IMR-90 (cell line): ENCODE measurements at regions not wholly inside any gene's neighbourhood (a gene's known extent, or its start where the extent isn't known, plus 50 kb on each side); places are given as distances from the start of the nearest gene placed in this dataset.
A peak's percentile ranks its signal among the peaks of the same experiment; 100 is the strongest.

Source experiments
- ATAC-seq: fragments of 200-7000 bp; cut with Tn5 transposase; 2 replicates; pipeline ENCODE4 v1.9.1; 2020; ENCODE audit warnings: low read depth, mild to moderate bottlenecking, moderate library complexity
- BruUV-seq: library from RNA; stranded (reverse); fragments of 400-500 nt; replicated peaks from 2 replicates; lab custom pipeline; 2021; lab: Mats Ljungman, UMichigan
- CTCF ChIA-PET: fragments of 300-600 bp; formaldehyde crosslinking; extraction: SDS; loops from one replicate; lab custom pipeline; 2021; ENCODE audit warnings: antibody characterized with exemption; lab: Yijun Ruan, JAX
- POLR2A ChIA-PET: fragments of 300-600 bp; sonication (Branson Sonifier 250); formaldehyde crosslinking; loops from one replicate; lab custom pipeline; 2022; ENCODE audit warnings: antibody characterized with exemption; ENCODE audit not compliant: unreplicated experiment; lab: Charles Lee
- DNase-seq: peaks from one replicate; pipeline ENCODE4 v3.0.0; 2013
- H2AFZ ChIP-seq: replicated peaks from 2 replicates; pipeline ENCODE3; 2013; ENCODE audit warnings: low read length, mild to moderate bottlenecking; ENCODE audit not compliant: poor library complexity
- H2AK5ac ChIP-seq: 2 replicates; pipeline ENCODE4 v1.6.1; 2013; ENCODE audit warnings: low read depth, low read length, inconsistent platforms
- H2AK9ac ChIP-seq: replicated peaks from 2 replicates; pipeline ENCODE3; 2013; ENCODE audit warnings: mild to moderate bottlenecking, low read depth, low read length, moderate library complexity; ENCODE audit not compliant: poor library complexity
- H2BK120ac ChIP-seq: 2 replicates; pipeline ENCODE4 v1.6.1; 2013; ENCODE audit warnings: low read depth, low read length, inconsistent platforms
- H2BK15ac ChIP-seq: 3 replicates; pipeline ENCODE4 v1.6.1; 2013; ENCODE audit warnings: low read depth, low read length, inconsistent platforms
- H2BK20ac ChIP-seq: 2 replicates; pipeline ENCODE4 v1.6.1; 2013; ENCODE audit warnings: low read depth, mild to moderate bottlenecking, inconsistent platforms, low read length, moderate library complexity
- H2BK5ac ChIP-seq: 2 replicates; pipeline ENCODE4 v1.6.1; 2013; ENCODE audit warnings: mild to moderate bottlenecking, low read depth, low read length, inconsistent platforms; ENCODE audit not compliant: poor library complexity, severe bottlenecking
- H3K14ac ChIP-seq: replicated peaks from 2 replicates; pipeline ENCODE4 v1.6.1; 2013; ENCODE audit warnings: low read depth, low read length, inconsistent platforms
- H3K18ac ChIP-seq: 2 replicates; pipeline ENCODE4 v1.6.1; 2013; ENCODE audit warnings: low read depth, low read length, control low read depth
- H3K23ac ChIP-seq: 2 replicates; pipeline ENCODE4 v1.6.1; 2013; ENCODE audit warnings: low read depth, low read length, inconsistent platforms
- H3K27ac ChIP-seq: 2 replicates; pipeline ENCODE4 v1.5.1; 2013; ENCODE audit warnings: mild to moderate bottlenecking, control low read depth, low read length; ENCODE audit not compliant: insufficient read depth
- H3K27me3 ChIP-seq: 2 replicates; pipeline ENCODE4 v1.6.1; 2013; ENCODE audit warnings: low read length; ENCODE audit not compliant: control insufficient read depth, insufficient read depth
- H3K36me3 ChIP-seq: 2 replicates; pipeline ENCODE4 v1.6.1; 2013; ENCODE audit warnings: low read length, mixed read lengths; ENCODE audit not compliant: control insufficient read depth, insufficient read depth
- H3K4ac ChIP-seq: 2 replicates; pipeline ENCODE4 v1.6.1; 2013; ENCODE audit warnings: low read depth, low read length, inconsistent platforms
- H3K4me1 ChIP-seq: 2 replicates; pipeline ENCODE4 v1.6.1; 2013; ENCODE audit warnings: low read length, mixed read lengths; ENCODE audit not compliant: control insufficient read depth, insufficient read depth
- H3K4me2 ChIP-seq: 2 replicates; pipeline ENCODE4 v1.6.1; 2013; ENCODE audit warnings: low read depth, mild to moderate bottlenecking, control low read depth, low read length, moderate library complexity
- H3K4me3 ChIP-seq: 2 replicates; pipeline ENCODE4 v1.5.1; 2013; ENCODE audit warnings: low read depth, mild to moderate bottlenecking, control low read depth, low read length, moderate library complexity; ENCODE audit not compliant: insufficient read depth
- H3K56ac ChIP-seq: 2 replicates; pipeline ENCODE4 v1.6.1; 2013; ENCODE audit warnings: low read length, inconsistent platforms; ENCODE audit not compliant: insufficient read depth; ENCODE audit errors: extremely low read depth
- H3K79me1 ChIP-seq, 2 experiments: 2 replicates each; pipeline ENCODE4 v1.6.1; 2013; ENCODE audit warnings: low read length in 2 of 2, inconsistent platforms in 1 of 2, low read depth in 1 of 2
- H3K9ac ChIP-seq: 2 replicates; pipeline ENCODE4 v1.6.1; 2013; ENCODE audit warnings: low read depth, low read length, control low read depth
- H3K9me1 ChIP-seq: 2 replicates; pipeline ENCODE4 v1.6.1; 2013; ENCODE audit warnings: low read length, inconsistent platforms; ENCODE audit not compliant: insufficient read depth
- H3K9me3 ChIP-seq: 2 replicates; pipeline ENCODE4 v1.6.1; 2013; ENCODE audit warnings: low read length; ENCODE audit not compliant: control insufficient read depth, insufficient read depth
- H4K20me1 ChIP-seq: 2 replicates; pipeline ENCODE4 v1.6.1; 2013; ENCODE audit warnings: low read length, inconsistent platforms; ENCODE audit not compliant: insufficient read depth
- H4K5ac ChIP-seq: 2 replicates; pipeline ENCODE4 v1.6.1; 2013; ENCODE audit warnings: mild to moderate bottlenecking, low read depth, low read length, control low read depth
- H4K8ac ChIP-seq, 2 experiments: 2 replicates each; pipeline ENCODE4 v1.6.1; 2013; ENCODE audit warnings: low read depth in 2 of 2, low read length in 2 of 2, control low read depth in 1 of 2, inconsistent platforms in 1 of 2
- H4K91ac ChIP-seq: 2 replicates; pipeline ENCODE4 v1.6.1; 2013; ENCODE audit warnings: low read depth, low read length, inconsistent platforms; ENCODE audit not compliant: insufficient read depth
- BHLHE40 ChIP-seq: fragments of 150-350 bp; IDR thresholded peaks from 2 replicates; pipeline ENCODE4 v1.6.1; 2016; ENCODE audit warnings: mild to moderate bottlenecking, low read depth, low read length
- CEBPB ChIP-seq: IDR thresholded peaks from 2 replicates; pipeline ENCODE4 v1.6.1; 2012; ENCODE audit warnings: low read depth, low read length, improper control_type of control experiment
- CHD1 ChIP-seq: IDR thresholded peaks from 2 replicates; pipeline ENCODE4 v1.6.1; 2012; ENCODE audit warnings: low read depth, low read length, improper control_type of control experiment
- ELK1 ChIP-seq: fragments of 150-350 bp; IDR thresholded peaks from 2 replicates; pipeline ENCODE4 v1.6.1; 2016; ENCODE audit warnings: low read depth, mild to moderate bottlenecking, low read length, moderate library complexity, borderline replicate concordance
- FOS ChIP-seq: fragments of 150-350 bp; IDR thresholded peaks from 2 replicates; pipeline ENCODE4 v1.6.1; 2016; ENCODE audit warnings: low read depth, low read length
- MAFK ChIP-seq: IDR thresholded peaks from 2 replicates; pipeline ENCODE4 v1.6.1; 2012; ENCODE audit warnings: low read depth, low read length, improper control_type of control experiment
- MAZ ChIP-seq: IDR thresholded peaks from 2 replicates; pipeline ENCODE4 v1.6.1; 2012; ENCODE audit warnings: low read depth, mild to moderate bottlenecking, low read length, improper control_type of control experiment, moderate library complexity, borderline replicate concordance
- MXI1 ChIP-seq: IDR thresholded peaks from 2 replicates; pipeline ENCODE4 v1.6.1; 2012; ENCODE audit warnings: low read depth, mild to moderate bottlenecking, low read length, moderate library complexity, borderline replicate concordance
- NFE2L2 ChIP-seq: fragments of 150-350 bp; IDR thresholded peaks from 2 replicates; pipeline ENCODE4 v1.6.1; 2016; ENCODE audit warnings: low read depth, mild to moderate bottlenecking, low read length
- POLR2A ChIP-seq: IDR thresholded peaks from 2 replicates; pipeline ENCODE4 v1.6.1; 2012; ENCODE audit warnings: mild to moderate bottlenecking, low read depth, low read length
- RAD21 ChIP-seq: IDR thresholded peaks from 2 replicates; pipeline ENCODE4 v1.6.1; 2012; ENCODE audit warnings: low read length, improper control_type of control experiment
- RCOR1 ChIP-seq: IDR thresholded peaks from 2 replicates; pipeline ENCODE4 v1.6.1; 2012; ENCODE audit warnings: mild to moderate bottlenecking, low read length, improper control_type of control experiment; ENCODE audit not compliant: insufficient replicate concordance
- RFX5 ChIP-seq: IDR thresholded peaks from 2 replicates; pipeline ENCODE4 v1.8.0; 2012; ENCODE audit warnings: low read depth, mild to moderate bottlenecking, low read length, moderate library complexity
- SMC3 ChIP-seq: fragments of 150-350 bp; IDR thresholded peaks from 2 replicates; pipeline ENCODE4 v1.6.1; 2016; ENCODE audit warnings: low read depth, mild to moderate bottlenecking, antibody characterized with exemption, low read length, moderate library complexity
- WGBS, 2 experiments: methylation state at CpG; one replicate each; pipeline versions ENCODE4 v1.1.5 to v1.1.7; 2013; ENCODE audit warnings: missing lambda C conversion rate in 2 of 2; ENCODE audit not compliant: insufficient read length in 1 of 2; ENCODE audit errors: extremely low coverage in 2 of 2; 5-methylcytosine and 5-hydroxymethylcytosine counted together
- dilution Hi-C: fragments of 300-500 bp; cut with HindIII; formaldehyde crosslinking; loops from one replicate; pipeline ENCODE4 v1.14.3; 2018; ENCODE audit warnings: low sequenced_read_pairs; ENCODE audit not compliant: unreplicated experiment
- in situ Hi-C: fragments of 300-500 bp; cut with MboI; formaldehyde crosslinking; loops from 3 replicates; pipeline ENCODE4 v1.14.3; 2019; ENCODE audit warnings: low sequenced_read_pairs, inconsistent platforms, mixed read lengths
- intact Hi-C: fragments of 100-400 bp; cut with micrococcal nuclease; formaldehyde crosslinking; loops from 2 replicates; pipeline ENCODE4 v1.10.0; 2022
- TF ChIP-seq, protein P1 (sequence below): fragments of 150-350 bp; IDR thresholded peaks from 2 replicates; pipeline ENCODE4 v1.6.1; 2017; ENCODE audit warnings: mild to moderate bottlenecking, antibody characterized with exemption, low read length, low read depth
- TF ChIP-seq, protein P2 (sequence below): conservative IDR thresholded peaks from 2 replicates; pipeline ENCODE4 v1.5.1; 2012; ENCODE audit warnings: mild to moderate bottlenecking, low read depth, low read length, improper control_type of control experiment

- intact Hi-C loops (no loop called here), dilution Hi-C loops (no loop called here), in situ Hi-C loops (no loop called here)
- BruUV-seq: no TSS peak
- no peak overlapping the region for H2BK5ac ChIP-seq
- H2BK120ac ChIP-seq: peak overlapping the region; percentile 24; the same call in 1 of the 2 replicates
- no peak overlapping the region; the same call in 1 of the 2 replicates for H3K18ac ChIP-seq
- no peak overlapping the region for H3K4me2 ChIP-seq
- H4K8ac ChIP-seq: no peak overlapping the region
- H3K4me3 ChIP-seq: no peak overlapping the region
- H2AFZ ChIP-seq: no peak overlapping the region
- no peak overlapping the region for H4K5ac ChIP-seq
- no peak overlapping the region for H2BK15ac ChIP-seq
- no peaks in the 10 kb centered on the region for H4K20me1 ChIP-seq
- DNase-seq (no peak), ATAC-seq (no peak)
- no peak overlapping the region for H4K91ac ChIP-seq
- peaks cover 10% of the 10 kb centered on the region for H3K9me1 ChIP-seq
- H3K27ac ChIP-seq: no peak overlapping the region
- ChIA-PET CTCF (no interaction called here), POLR2A (no interaction called here)
- TF ChIP-seq FOS (no peak), RAD21 (no peak), MXI1 (no peak), ELK1 (no peak), CEBPB (no peak), MAFK (no peak), CHD1 (no peak), NFE2L2 (no peak), SMC3 (no peak), BHLHE40 (no peak), POLR2A (no peak), MAZ (no peak), RCOR1 (no peak), RFX5 (no peak)
- TF ChIP-seq, protein P1, sequence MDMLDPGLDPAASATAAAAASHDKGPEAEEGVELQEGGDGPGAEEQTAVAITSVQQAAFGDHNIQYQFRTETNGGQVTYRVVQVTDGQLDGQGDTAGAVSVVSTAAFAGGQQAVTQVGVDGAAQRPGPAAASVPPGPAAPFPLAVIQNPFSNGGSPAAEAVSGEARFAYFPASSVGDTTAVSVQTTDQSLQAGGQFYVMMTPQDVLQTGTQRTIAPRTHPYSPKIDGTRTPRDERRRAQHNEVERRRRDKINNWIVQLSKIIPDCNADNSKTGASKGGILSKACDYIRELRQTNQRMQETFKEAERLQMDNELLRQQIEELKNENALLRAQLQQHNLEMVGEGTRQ: no peak
- TF ChIP-seq, protein P2, sequence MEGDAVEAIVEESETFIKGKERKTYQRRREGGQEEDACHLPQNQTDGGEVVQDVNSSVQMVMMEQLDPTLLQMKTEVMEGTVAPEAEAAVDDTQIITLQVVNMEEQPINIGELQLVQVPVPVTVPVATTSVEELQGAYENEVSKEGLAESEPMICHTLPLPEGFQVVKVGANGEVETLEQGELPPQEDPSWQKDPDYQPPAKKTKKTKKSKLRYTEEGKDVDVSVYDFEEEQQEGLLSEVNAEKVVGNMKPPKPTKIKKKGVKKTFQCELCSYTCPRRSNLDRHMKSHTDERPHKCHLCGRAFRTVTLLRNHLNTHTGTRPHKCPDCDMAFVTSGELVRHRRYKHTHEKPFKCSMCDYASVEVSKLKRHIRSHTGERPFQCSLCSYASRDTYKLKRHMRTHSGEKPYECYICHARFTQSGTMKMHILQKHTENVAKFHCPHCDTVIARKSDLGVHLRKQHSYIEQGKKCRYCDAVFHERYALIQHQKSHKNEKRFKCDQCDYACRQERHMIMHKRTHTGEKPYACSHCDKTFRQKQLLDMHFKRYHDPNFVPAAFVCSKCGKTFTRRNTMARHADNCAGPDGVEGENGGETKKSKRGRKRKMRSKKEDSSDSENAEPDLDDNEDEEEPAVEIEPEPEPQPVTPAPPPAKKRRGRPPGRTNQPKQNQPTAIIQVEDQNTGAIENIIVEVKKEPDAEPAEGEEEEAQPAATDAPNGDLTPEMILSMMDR: no peak
- no CpG with 5 or more reads among the region's 1 CpG for WGBS, 2 experiments
- peak overlapping the region; percentile 15; the same call in 1 of the 2 replicates for H3K4ac ChIP-seq
- H3K4me1 ChIP-seq: peaks cover 13% of the 10 kb centered on the region
- no peaks in the 10 kb centered on the region; the same call in 1 of the 2 replicates for H3K9me3 ChIP-seq
- H2BK20ac ChIP-seq: no peak overlapping the region; the same call in 1 of the 2 replicates
- no peak overlapping the region for H3K23ac ChIP-seq
- no peak overlapping the region for H2AK9ac ChIP-seq
- no peaks in the 10 kb centered on the region for H3K79me1 ChIP-seq
- H3K36me3 ChIP-seq: no peaks in the 10 kb centered on the region
- H2AK5ac ChIP-seq: 0 out of 2 replicates have a peak overlapping the region, but pooled peaks have one; percentile 15
- H3K14ac ChIP-seq: no peak overlapping the region
- no peak overlapping the region for H3K9ac ChIP-seq
- no peaks in the 10 kb centered on the region for H3K27me3 ChIP-seq
- H3K56ac ChIP-seq: no peak overlapping the region
These were observed 119.4 kb upstream of the INHBA start for GRCh38 chr7:41822259-41822817.
